Activated CD4-positive, alpha-beta T cell treated with anti-CD3 and anti-CD28 coated beads, Interleukin-2, Interleukin-6, amounts not matched to agents 100 ng/mL and 50 ng/mL, durations not matched to agents 16 hours and 8 hours (primary cell): ENCODE measurements at regions not wholly inside any gene's neighbourhood (a gene's known extent, or its start where the extent isn't known, plus 50 kb on each side); places are given as distances from the start of the nearest gene placed in this dataset.
A peak's percentile ranks its signal among the peaks of the same experiment; 100 is the strongest.
"Not testable (repeated sequence)": the region's sequence is repeated elsewhere in the genome, so short reads cannot be mapped to it uniquely, and the experiment has no call there.

Experiments used
- DNase-seq: peaks from one replicate; pipeline ENCODE4 v3.0.0-alpha.2; 2020

DNA sequence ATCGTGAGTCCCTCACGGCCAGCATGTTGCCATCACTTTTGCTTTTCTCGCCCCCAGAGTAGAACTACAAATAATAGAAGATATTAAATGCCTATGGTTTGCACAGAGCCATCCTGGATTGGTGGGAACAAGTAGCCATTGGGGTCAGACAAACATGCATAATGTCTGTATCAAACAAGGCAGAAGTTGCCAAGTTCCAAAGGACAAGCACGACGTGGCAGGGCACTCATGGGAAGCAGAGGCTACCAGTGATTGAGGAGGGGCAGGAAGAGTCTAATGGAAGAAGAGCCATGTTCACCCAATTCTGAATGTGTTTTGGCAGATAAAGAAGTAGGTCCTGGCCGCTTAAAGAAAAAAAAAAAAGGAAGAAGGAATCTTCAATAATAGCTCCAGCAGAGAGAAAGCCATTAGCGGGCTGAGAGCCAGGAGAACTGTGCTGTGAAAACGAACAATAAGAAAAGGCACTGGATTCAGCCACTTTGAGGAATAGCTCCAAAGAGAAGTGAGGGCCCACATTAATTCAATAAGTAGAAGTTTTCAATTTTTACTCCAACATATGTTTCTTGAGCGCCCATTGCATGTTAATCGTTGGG is 153.7 kb upstream of the ADCY2 start:
- no peak for DNase-seq

DNA sequence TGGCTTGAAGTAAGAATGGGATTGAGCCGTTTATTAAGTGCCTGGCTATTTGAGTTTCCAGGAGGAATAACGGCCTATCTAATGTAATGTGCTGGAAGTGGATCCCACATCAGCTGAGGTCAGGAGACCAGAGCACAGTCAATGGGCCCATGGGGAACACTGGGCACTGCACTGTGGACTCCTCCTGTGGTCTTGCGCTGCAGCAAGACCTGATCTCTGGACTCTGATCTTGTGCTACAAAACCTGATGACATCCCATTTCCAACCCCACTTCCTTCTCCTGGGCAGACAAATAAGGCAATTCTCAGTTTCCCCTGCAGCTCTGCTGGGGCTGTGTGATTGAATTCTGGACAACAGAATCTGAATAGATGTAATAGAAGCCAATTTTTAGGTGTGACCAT is 151.7 kb upstream of the ADCY2 start:
- DNase-seq: no peak

DNA sequence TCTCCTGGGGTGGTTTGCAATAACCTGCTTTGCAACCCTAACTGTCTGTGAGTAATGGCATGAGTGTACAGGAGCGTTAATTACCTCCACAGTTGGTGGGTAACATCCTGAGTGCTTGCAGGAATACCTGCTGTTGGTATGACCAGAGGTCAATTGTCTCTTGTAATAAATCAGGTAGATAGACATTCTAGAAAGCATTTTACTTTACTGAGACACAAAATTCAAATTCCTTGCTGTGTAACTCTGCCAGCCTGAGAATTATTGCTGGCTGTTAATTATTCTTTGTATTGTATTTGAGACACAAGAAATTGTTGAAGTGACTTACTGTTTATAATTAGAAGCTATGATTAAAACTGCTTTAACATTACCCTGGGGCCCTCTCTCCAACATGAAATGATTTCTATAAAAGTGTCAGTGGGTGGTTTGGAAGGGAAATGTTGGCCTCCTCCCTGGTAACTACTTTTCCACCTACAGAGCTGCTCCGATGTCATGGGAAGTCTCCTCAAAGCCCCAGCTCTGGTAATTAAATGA is 150.8 kb upstream of the ADCY2 start:
- DNase-seq: no peak

DNA sequence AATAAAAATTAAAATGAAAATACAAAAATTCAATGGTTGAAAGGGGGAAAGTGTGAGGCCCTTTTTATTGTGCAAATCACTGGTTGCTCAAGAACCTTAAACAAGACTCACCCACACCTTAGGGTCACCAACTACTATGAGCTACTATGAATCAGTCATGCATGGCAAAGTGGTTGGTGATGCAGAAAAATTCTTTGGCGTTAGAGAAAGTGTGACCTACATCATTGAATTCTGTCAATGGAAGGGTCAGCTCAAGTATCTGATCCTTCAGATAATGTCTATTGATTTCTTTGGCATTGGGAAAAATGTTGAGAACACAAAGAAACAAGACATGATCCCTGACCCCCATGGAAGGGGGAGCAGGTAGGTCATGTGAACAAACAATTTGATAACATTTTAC is 149.7 kb upstream of the ADCY2 start:
- DNase-seq: no peak

DNA sequence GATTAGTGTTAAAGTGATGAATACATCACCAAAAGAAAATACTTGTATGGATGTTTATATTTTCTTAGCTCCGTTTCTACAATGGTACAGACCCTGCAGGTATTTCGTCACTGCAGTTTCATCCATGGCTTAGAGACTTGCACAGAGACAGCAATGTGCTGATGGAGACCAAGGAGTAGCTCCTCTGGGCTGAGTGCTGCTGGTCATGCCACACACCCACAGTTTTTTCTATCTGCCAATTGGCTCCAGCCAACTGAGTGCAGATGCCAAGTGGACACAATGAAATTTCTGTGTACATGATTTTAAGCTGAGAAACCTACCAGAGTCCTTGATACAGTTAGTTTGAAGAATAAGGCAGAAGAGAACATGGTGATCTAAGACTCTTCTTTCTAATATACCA is 145.9 kb upstream of the ADCY2 start:
- no peak for DNase-seq

DNA sequence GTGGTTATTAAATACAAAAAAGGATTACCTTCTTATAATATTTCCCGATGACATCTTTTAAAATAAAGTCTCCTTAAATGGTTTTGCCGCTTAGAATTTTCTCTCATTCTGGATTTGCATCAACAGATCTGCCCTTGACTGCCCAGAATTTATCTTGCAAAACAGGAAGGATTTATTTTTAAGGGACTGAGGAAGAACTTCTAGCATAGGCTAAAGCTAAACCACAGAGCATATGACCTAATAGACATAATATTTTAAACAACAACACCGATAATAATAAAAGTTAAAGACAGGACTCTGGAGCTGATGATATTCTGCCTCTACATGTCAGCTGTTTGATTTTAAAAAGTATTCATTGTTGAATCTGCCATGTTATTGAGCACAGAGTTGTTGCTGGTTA is 145.3 kb upstream of the ADCY2 start:
- DNase-seq: no peak

DNA sequence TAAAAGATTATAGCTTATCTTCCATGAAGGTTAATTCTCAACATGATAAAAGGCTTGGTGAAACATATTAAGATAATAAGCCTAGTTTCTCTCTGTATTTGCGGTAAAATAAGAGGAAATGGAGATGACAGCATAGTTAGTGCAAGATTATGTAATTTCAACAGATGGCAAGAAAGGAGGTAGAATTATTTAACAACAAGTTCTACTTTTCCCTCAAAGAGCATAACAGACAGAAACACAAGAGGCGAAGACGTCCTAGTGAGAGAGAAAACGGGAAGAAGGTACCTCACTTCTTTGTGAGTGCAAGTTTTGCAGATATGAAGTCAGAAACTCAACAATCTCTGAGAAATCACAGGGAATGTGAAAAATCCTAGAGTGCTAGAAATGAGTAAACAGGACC is 144.8 kb upstream of the ADCY2 start:
- DNase-seq: no peak

DNA sequence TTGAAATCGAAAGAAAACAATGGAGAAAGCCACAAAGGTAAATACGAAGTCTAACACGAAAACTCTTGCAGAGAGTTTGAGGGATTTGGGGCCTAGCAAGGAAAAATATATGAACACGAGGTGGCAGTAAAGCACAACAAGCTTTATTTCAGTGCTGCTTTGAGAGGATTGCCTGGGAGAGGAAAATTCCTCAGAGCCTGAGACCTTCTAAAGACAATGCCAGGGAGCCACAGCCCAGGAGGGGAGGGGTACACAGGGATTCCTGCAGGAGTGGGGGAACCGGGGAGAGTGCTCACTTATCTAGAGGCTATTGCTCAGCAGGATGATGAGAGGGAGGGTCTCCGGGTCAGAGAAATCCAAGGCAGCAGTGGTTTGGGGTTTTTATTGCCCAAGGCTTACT is 134.9 kb upstream of the ADCY2 start:
- peak; percentile 15 for DNase-seq

DNA sequence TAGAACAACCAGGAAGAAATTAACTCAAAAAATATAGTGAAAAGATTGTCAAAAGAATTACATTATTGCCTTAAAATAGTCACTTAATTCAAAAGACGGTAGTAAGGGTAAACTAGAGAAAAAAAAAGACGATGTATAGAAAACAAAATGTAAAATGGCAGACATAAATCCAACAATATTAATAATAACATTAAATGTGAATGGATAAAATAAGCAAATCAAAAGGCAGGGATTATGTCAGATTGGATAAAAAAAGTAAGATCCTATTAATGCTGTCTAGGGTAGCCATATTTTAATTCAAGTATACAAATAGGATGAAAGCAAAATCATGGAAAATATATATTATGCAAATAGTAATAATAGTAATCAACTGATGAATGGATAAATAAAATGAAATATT is 134.0 kb upstream of the ADCY2 start:
- no peak for DNase-seq

DNA sequence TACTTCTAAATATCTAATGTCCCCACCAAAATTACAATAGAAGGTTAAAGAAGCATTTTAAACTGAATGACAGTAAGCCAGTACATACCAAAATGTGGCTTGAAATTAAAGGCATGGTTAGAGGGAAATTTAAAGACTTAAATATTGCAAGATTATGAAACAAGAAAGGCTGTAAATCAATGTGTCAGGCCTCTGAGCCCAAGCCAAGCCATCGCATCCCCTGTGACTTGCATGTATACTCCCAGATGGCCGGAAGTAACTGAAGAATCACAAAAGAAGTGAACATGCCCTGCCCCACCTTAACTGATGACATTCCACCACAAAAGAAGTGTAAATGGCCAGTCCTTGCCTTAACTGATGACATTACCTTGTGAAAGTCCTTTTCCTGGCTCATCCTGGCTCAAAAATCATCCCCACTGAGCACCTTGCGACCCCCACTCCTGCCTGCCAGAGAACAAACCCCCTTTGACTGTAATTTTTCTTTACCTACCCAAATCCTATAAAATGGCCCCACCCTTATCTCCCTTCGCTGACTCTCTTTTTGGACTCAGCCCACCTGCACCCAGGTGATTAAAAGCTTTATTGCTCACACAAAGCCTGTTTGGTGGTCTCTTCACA is 132.4 kb upstream of the ADCY2 start:
- not testable (repeated sequence) for DNase-seq

DNA sequence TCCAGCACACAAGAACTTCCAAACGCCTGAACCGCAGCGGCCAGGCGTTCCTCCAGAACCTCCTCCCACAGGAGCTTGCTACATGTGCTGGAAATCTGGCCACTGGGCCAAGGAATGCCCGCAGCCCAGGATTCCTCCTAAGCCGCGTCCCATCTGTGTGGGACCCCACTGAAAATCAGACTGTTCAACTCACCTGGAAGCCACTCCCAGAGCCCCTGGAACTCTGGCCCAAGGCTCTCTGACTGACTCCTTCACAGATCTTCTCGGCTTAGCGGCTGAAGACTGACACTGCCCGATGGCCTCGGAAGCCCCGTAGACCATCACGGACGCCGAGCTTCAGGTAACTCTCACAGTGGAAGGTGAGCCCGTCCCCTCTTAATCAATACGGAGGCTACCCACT is 130.2 kb upstream of the ADCY2 start:
- not testable (repeated sequence) for DNase-seq

DNA sequence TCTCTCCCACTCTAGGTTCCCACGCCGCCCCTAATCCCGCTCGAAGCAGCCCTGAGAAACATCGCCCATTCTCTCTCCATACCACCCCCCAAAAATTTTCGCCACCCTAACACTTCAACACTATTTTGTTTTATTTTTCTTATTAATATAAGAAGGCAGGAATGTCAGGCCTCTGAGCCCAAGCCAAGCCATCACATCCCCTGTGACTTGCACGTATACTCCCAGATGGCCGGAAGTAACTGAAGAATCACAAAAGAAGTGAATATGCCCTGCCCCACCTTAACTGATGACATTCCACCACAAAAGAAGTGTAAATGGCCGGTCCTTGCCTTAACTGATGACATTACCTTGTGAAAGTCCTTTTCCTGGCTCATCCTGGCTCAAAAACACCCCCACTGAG is 127.2 kb upstream of the ADCY2 start:
- DNase-seq: not testable (repeated sequence)

DNA sequence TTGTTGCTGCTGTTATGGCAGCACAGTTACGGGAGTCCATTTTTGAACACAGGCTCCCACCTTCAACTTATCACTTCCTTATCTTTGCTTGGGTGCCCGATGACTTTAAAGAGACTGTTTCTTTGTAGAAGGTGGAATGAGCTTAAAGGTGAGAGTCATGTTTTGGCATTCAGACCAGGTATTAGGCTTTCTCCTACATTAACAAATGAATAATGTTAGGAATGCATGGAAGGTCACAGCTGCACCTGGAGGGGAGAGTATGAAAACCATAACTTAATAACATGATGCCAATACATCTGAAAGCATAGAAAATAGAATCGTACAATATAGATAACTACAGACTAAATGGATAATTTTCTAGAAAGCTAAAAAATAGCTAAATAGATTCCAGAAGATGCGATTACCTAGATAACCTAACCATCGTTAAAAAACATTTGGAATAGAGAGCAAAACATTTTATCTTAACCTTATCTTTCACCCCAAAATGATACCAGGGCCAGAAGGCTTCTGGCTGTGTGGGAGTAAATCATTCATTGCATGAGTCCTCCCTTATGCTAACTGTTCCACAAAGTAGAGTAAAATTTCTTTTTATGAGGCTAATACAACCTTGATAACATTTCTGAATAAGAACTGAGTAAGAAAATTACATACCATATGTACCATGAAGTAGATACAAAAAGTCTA is 126.2 kb upstream of the ADCY2 start:
- no peak for DNase-seq

DNA sequence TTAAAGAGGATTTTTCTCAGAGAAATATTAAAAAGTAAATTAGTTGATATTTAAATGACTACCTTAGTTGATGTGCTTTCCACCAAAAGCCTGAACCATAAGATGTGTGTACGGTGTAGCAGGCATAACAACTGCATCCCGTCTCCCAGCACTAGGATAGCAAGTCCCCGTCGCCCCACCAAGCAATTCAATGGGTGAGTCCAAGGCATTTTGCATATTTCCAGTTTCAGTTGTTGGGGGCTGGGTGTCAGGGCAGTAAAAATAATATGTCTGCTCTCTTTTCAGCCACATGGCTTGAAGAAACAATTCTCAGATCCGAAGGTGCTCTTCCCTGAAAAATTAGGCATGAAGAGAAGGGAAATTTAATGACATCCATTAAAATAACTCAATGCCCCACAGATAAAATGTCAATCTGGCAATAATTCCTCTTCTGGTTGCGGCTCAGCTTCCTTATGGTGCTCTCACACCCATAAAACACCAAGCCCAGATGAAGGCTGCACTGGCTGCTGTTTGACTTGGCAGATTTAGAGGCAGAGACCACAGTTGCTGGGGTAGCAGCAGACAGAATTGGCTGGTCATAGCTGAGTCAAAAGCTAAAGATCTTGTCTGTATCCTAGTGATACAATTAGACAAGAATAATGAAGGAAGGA is 124.4 kb upstream of the ADCY2 start:
- no peak for DNase-seq

DNA sequence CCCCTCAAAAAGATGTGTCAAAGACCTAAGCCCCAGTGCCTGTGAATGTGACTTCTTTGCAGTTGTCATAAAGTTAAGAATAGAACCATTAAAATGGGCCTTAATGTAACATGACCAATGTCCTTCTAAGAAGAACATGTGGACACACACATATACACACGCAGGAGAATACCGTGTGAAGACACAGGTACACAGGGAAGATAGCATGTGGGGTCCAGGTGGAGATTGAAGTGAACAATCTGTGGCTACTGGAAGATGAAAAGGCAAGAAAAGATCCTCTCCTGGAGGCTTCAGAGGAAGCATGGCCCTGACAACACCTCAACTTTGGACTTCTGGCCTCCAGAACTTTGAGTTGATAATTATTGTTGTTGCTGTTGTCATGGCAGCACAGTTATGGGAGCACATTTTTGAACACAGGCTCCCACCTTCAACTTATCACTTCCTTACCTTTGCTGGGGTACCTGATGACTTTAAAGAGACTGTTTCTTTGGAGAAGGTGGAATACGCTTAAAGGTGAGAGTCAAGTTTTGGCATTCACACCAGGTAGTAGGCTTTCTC is 123.5 kb upstream of the ADCY2 start:
- no peak for DNase-seq

DNA sequence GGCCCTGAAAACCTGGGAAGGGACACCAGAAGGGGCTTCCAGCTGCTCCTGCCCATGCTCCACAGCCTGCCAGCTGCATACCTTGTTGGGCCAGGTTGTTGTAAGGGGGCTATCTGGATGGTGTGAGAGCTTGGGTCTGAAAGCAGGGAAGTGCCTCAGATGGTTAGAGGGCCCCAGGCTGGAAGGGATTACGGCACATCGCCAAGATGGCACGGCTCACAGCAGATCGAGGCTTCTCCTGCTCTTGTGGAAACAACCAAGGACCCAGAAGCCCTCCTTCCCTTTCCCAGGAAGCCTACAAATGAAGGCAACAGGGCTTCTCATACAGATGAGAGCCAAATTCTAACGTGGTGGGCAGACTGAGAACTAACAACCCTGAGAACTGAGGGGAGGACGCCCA is 121.7 kb upstream of the ADCY2 start:
- DNase-seq: no peak

DNA sequence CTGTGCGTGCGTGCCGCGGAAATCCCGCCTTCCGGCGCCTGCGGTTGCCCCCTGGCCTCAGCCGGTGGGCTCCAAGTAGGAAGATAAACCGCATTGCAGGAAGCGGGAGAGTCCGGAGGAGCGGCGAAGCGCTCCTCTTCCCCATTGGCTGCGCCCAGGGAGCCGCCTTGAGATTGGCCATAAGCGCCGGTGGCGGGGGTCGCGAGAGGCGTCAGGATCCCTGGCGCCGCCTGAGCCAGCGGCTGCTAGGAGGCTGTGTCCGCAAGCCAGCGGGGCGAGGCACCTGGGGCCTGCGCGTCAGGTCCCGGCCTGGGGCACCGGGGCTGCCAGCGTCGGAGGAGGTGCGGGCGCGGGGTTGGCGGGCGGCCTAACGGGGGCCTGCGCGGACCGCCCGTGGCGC is 106.3 kb upstream of the ADCY2 start:
- not testable (repeated sequence) for DNase-seq

DNA sequence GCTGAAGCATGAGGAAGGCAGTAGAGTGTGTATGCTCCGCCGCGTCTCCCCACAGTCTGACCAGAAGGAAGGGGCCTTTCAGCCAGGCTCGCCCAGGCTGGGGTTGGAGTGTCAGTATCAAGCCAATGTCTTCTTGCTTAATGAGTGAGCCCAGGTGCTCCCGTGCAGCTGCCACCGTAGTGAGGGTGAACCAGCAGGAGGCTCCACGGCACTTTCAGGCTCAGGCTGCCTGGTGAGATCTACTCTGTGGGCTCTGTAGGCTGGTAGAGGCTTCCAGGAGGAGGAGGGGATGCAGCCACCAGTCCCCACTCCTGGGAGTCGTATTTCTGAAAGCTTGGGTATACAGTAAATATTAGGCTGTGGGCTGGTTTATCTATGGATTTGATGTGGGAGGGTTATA is 98.1 kb upstream of the ADCY2 start:
- DNase-seq: not testable (repeated sequence)

DNA sequence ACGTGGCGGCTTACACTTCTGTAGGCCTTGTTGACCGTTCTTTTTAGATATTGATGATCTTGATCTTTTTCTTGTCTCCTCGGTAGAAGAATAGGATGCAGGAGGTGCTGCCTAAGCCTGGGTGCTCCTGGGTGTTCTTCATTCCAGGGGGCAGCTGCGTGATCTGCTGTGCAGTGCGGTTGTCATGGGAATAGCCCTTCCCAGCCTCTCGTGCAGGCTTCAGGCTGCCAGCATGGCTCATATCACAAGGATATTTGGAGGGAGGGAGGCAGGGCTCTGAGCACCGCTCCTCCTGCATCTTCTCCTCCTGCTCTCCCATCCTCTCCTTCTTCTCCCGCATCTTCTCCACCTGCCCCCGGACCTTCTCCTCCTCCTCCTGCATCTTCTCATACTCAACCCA is 96.2 kb upstream of the ADCY2 start:
- DNase-seq: not testable (repeated sequence)

DNA sequence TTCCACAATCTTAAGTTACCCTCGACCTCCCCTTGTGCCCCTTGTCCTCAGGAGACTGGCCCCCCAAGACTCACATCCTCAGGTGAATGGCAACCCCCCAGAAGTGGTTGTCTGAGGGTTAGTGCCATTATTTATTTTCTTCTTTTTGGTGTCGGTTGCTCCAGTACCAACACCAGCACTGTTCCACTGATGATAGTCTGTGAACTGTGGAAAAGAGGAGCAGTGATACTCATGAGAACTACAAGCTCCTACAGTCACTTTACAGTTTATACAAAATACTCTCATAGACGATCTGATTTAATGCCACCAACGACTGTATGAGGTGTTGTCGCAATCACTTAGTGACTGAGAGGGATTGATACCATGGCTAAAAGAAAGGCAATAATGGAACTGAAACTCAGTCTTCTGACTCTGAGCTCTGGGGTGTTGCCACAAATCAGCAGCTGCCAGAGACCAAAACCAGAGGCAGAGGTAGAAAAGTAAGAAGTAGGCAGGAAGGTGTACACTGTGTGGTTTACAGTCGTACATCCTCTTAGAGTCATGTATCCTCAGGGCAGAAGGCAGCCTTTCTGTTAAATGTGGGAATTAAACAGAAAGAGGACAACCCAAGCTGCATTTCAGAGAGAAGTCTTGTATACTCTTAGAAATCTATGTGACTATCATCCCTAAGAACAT is 90.8 kb upstream of the ADCY2 start:
- DNase-seq: not testable (repeated sequence)

DNA sequence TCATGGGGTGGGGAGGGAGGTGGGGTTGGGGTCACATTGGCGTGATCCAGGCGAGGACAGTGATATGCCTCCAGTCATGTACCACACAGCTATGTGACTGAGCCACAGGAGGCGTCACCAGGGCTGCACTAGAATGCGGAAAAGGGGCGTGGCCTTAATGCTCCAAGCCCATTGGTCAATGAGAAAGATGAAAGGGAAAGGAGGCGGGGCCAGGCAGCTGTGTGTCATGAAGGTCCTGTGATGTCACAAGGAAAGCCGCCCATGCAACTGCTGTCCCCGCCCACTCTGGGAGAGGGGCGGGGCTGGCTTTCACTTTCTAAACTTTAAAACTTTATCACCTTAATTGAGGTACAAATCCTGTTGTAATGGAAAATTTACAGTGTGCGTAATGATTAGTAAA is 89.4 kb upstream of the ADCY2 start:
- DNase-seq: not testable (repeated sequence)

DNA sequence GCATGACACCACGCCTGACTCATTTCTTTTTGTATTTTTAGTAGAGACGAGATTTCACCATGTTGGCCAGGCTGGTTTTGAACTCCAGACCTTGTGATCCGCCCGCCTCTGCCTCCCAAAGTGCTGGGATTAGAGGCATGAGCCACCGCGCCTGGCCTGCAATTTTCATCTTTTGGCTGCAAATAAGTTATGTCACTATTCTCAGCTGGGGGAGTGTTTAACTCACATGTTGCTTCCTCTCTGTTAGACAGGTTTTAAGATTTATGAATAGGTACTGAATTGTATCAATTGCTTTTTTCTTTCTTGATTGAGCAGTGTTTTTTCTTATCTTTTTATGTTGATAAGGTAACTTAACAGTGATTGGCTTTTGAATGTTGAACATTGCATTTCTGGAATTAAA is 88.2 kb upstream of the ADCY2 start:
- not testable (repeated sequence) for DNase-seq

DNA sequence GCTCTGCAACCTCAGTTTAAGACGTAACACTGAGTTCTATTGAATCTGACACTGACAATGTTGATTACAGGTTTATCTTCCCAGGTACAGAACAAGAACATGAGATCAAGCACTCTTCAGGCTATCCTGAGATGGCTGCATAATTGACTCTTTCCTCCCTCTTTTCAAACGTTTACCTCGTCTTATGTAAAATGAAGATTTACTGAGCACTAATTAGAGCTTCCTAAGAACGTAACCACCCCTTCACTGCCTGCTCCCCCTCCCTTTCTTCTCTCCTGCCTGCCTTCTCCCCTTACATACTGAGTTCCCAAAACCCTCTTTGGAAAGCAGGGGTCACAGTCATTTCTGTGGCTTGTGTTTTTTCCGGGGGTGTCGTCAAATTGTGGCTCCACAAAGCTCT is 86.2 kb upstream of the ADCY2 start:
- DNase-seq: not testable (repeated sequence)
